ENCODE measurements at regions not wholly inside any gene's neighbourhood (a gene's known extent, or its start where the extent isn't known, plus 50 kb on each side); places are given as distances from the start of the nearest gene placed in this dataset.

GRCh38 chr6:91166271-91167046 lies 579.6 kb upstream of the MAP3K7 start:
- H3K27ac ChIP-seq, result no peak overlapping the region
- no peak for DNase-seq (ENCODE audit: extremely low spot score in 2 of 2)
- H3K9me3 ChIP-seq, result no peaks in the 10 kb centered on the region
- no peaks in the 10 kb centered on the region for H3K27me3 ChIP-seq
- no peaks in the 10 kb centered on the region for H3K4me1 ChIP-seq
- H3K4me3 ChIP-seq, result no peak overlapping the region
- no peaks in the 10 kb centered on the region for H3K36me3 ChIP-seq
- TF ChIP-seq POLR2A (IDR thresholded peaks at IDR 0.05) (no peak), POLR2AphosphoS5 (IDR thresholded peaks at IDR 0.05; ENCODE audit: insufficient read depth in 1 of 2, low read depth in 1 of 2) (no peak)
- intact Hi-C loops (cut with DNase I), result no loop called here

GRCh38 chr6:91164105-91164504 lies 577.2 kb upstream of the MAP3K7 start:
- no peaks in the 10 kb centered on the region for H3K9me3 ChIP-seq
- H3K27me3 ChIP-seq, result no peaks in the 10 kb centered on the region
- DNase-seq (ENCODE audit: extremely low spot score in 2 of 2), result no peak
- TF ChIP-seq CTCF (IDR thresholded peaks at IDR 0.05), result no peak
- no peak for TF ChIP-seq POLR2AphosphoS5 (IDR thresholded peaks at IDR 0.05; ENCODE audit: insufficient read depth in 1 of 2, low read depth in 1 of 2)
- TF ChIP-seq POLR2A (IDR thresholded peaks at IDR 0.05), result no peak
- H3K4me3 ChIP-seq, result no peak overlapping the region
- H3K4me1 ChIP-seq, result no peaks in the 10 kb centered on the region
- intact Hi-C loops (cut with DNase I), result no loop called here
- no peaks in the 10 kb centered on the region for H3K36me3 ChIP-seq
- H3K27ac ChIP-seq, result no peak overlapping the region

GRCh38 chr6:91161246-91161645 lies 574.4 kb upstream of the MAP3K7 start:
- intact Hi-C loops (cut with DNase I), result no loop called here
- H3K4me3 ChIP-seq, result no peak overlapping the region
- no peaks in the 10 kb centered on the region for H3K27me3 ChIP-seq
- H3K4me1 ChIP-seq, result no peaks in the 10 kb centered on the region
- H3K36me3 ChIP-seq, result no peaks in the 10 kb centered on the region
- H3K9me3 ChIP-seq, result no peaks in the 10 kb centered on the region
- TF ChIP-seq POLR2AphosphoS5 (IDR thresholded peaks at IDR 0.05; ENCODE audit: insufficient read depth in 1 of 2, low read depth in 1 of 2), result no peak
- TF ChIP-seq CTCF (IDR thresholded peaks at IDR 0.05), result no peak
- TF ChIP-seq POLR2A (IDR thresholded peaks at IDR 0.05), result no peak
- H3K27ac ChIP-seq, result no peak overlapping the region
- DNase-seq (ENCODE audit: extremely low spot score in 2 of 2), result no peak

- DNase-seq (ENCODE audit: extremely low spot score in 2 of 2), result no peak
- TF ChIP-seq CTCF (IDR thresholded peaks at IDR 0.05) (no peak), POLR2AphosphoS5 (IDR thresholded peaks at IDR 0.05; ENCODE audit: insufficient read depth in 1 of 2, low read depth in 1 of 2) (no peak), POLR2A (IDR thresholded peaks at IDR 0.05) (no peak)
- Histone ChIP-seq H3K27me3 (no peaks in the 10 kb centered on the region), H3K36me3 (no peaks in the 10 kb centered on the region), H3K27ac (no peak overlapping the region), H3K4me1 (no peaks in the 10 kb centered on the region), H3K9me3 (no peaks in the 10 kb centered on the region), H3K4me3 (no peak overlapping the region)
- intact Hi-C loops (cut with DNase I), result no loop called here
These were observed 568.4 kb upstream of the MAP3K7 start for GRCh38 chr6:91155129-91155785.

GRCh38 chr6:91152824-91153223 lies 566.0 kb upstream of the MAP3K7 start:
- TF ChIP-seq CTCF (IDR thresholded peaks at IDR 0.05) (no peak), POLR2AphosphoS5 (IDR thresholded peaks at IDR 0.05; ENCODE audit: insufficient read depth in 1 of 2, low read depth in 1 of 2) (no peak), POLR2A (IDR thresholded peaks at IDR 0.05) (no peak)
- H3K9me3 ChIP-seq, result no peaks in the 10 kb centered on the region

More at GRCh38 chr6:91152824-91153223, 566.0 kb upstream of the MAP3K7 start:
- Histone ChIP-seq H3K36me3 (no peaks in the 10 kb centered on the region), H3K4me1 (no peaks in the 10 kb centered on the region), H3K27ac (no peak overlapping the region), H3K4me3 (no peak overlapping the region), H3K27me3 (no peaks in the 10 kb centered on the region)
- intact Hi-C loops (cut with DNase I), result no loop called here
- no peak for DNase-seq (ENCODE audit: extremely low spot score in 2 of 2)
